Activated CD4-positive, alpha-beta T cell treated with anti-CD3 and anti-CD28 coated beads, Interleukin-2, amount 50 U/mL, for 48 hours (primary cell): ENCODE measurements at regions not wholly inside any gene's neighbourhood (a gene's known extent, or its start where the extent isn't known, plus 50 kb on each side); places are given as distances from the start of the nearest gene placed in this dataset.

ENCODE experiments used
- DNase-seq, 2 experiments: peaks; one replicate each; pipeline ENCODE4 v3.0.0-alpha.2; 2020

- no peak for DNase-seq
Measured at GRCh38 chrX:23540532-23540931, 126.8 kb upstream of the PRDX4 start.

- DNase-seq = no peak
Measured at GRCh38 chrX:23548164-23548563, 119.1 kb upstream of the PRDX4 start.

DNA sequence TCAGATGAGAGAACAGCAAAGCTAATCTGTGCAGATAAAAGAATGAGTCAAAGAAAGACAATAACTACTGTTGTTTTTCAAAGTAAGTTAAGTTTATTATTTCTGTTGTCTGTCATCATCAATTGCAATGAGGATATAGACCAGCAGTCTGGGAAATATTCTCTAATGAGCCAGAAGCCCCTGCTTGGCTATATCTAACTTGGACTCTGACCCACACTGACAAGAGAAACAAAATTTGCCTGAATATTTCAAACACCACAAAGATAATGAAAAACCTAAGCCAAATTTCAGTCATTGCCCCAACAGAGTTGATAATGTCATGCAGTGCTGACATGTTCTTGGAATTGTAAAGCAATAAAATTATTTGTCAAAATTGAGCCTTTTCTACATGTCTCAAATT is 115.0 kb upstream of the PRDX4 start:
- DNase-seq = no peak

- DNase-seq = no peak
Measured at GRCh38 chrX:23554304-23554703, 113.0 kb upstream of the PRDX4 start.

DNA sequence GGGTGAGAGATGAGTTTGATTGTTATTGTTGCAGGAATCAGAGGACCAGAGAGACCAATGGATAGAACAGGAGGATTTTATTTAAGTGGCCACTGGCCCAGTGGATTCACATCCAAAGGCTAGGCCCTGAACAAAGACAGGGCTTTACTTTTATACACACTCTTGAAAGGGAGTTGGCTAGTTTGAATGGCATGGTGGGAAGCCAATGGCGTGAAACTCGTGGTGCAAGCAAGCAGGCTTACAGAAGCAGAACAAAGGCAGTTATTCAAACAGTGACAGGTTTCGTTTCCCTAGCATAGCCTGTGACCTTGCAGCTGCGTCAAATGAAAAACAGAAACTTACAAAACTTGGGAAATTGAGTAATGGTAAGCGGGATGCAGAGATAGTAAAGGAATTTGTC is 110.2 kb upstream of the PRDX4 start:
- DNase-seq = no peak

DNA sequence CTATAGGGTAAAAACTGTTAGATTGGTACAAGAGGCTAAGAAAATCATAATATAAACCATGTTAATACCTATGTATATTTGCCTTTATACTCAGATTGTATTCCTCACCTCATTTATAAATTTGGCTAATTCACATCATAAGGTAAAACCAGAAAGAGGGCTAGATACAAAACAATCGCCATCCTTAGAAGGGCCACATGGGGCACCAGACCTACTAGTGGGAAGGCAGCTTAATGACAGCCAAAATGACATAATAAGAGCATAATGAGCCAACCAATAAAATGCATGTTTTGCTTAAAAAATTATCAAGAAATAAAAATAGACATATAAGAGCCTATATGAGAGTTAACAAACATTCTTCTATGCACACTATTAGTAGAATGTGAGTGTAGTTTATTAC is 107.3 kb upstream of the PRDX4 start:
- no peak for DNase-seq

- no peak for DNase-seq
Measured at GRCh38 chrX:23570674-23571343, 96.5 kb upstream of the PRDX4 start.

DNA sequence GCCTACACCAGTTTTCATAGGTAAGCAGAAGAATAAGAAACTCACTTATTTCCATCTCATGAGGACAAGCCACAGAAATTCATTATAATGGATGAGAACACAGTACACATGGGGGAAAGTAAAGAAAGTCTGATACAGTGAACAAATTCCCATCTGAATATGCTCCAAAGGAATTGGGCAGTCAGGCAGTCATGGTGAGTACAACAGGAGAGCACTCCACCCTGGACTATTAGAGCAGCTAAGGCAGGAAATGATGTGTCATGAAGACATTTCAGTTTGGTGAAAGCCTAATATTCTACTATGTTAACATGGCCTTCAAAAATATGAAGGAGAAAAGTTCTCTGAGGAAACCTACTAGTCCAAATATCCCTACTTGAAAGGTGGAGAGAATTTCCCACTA is 92.0 kb upstream of the PRDX4 start:
- DNase-seq = no peak

DNA sequence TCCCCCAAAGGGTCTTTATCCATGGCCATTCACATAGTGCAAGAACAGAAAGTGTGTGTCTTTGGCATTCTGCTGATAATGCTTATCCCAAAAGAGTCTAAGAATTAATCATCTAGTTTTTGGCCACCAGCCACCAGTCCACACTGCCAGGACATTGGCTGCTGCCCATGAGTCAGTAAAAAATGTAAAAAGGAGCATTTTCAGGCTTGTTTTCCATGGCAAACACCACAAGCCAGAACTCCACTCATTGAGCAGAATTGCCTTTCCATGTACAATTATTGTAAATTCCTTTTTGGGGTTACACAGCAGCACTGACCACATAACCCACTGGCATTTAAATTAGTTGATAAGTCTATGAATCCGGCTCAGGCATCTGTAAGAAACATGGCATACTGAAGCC is 89.2 kb upstream of the PRDX4 start:
- no peak for DNase-seq

GRCh38 chrX:23589496-23589895 is 77.8 kb upstream of the PRDX4 start:
- DNase-seq = no peak

DNA sequence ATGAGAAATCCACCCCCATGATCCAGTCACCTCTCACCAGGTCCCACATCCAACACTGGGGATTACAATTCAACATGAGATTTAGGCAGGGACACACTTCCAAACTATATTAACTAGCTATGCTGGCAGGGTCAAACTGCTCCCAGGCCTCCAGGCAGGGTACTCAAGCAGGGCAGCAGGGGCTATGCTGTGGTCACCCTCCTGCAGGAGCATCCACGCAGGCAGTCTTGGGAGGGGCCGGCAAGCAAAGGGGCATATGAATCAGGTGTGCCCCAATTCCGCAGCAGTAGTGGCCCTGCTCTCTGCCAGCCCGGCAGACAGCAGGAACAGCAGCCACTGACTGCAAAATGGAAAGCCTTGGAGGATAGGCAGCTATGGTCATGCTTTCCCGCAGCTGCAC is 74.6 kb upstream of the PRDX4 start:
- no peak for DNase-seq

GRCh38 chrX:23598575-23598974 is 68.7 kb upstream of the PRDX4 start:
- DNase-seq = no peak

DNA sequence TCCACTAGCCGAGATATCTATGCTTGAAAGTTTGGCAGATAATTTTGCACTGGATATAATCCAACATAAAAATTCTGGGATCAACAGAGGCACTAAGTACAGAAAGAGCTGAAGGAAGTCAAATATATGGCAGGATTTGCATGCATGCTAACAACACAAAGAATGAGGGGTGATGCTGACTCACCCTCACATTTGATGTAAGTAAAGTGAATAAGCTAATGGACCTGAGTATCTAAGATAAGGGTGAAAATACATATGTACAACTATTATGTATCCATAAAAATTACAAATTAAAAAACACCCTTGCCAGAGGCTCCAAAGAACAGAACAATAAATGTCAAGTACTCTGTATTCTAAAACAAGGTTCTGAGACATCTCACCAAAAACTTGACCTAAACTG is 63.8 kb upstream of the PRDX4 start:
- DNase-seq = no peak

DNA sequence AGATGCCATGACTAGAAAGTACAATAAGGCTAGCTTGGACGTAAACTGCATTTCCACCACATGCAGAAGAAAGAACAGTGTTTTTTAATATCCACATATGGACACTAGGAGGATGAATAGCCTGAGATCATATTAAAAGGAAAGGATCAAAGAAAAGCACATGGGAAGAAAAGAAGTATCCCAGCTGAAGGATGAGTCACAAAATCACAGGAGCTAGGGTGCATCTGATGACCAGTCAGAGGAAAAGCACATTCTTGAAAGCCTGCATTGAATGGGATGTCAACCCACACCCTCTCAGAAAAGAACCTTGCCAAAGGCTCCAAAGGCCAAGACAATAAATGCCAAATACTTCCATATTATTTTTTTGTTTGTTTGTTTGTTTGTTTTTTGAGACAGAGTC is 56.8 kb upstream of the PRDX4 start:
- DNase-seq = no peak

DNA sequence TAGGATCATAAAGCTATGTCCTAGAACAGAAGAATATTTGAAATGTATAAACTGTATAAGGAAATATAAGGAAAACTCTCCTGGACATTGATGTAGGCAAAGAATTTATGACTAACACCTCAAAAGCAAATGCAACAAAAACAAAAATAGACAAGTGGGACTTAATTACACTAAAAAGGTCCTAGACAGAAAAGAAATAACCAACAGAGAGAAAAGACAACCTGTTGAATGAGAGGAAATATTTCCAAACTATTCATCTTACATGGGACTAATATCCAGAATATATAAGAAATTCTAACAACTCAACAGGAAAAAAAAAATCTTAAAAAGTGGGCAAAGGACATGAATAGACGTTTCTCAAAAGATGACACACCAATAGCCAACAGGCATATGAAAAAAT is 54.4 kb upstream of the PRDX4 start:
- no peak for DNase-seq

DNA sequence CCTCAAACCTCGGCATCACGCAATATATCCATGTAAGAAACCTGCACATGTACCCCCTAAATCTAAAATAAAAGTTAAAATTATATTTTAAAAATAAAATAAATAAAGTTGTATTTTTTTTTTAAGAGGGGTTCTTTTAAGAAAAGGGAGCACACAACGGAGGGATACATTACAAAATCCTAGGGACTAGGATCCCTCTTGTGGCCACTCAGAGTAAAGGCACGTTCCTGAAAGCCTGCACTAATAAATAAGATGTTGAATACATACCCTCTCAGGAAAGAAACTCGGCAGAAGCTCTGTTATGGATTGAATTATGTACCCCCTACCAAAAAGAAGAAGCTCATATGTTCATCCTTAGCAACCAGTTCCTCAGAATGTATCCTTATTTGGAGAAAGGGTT is 50.9 kb upstream of the PRDX4 start:
- no peak for DNase-seq
